ENCODE measurements at regions not wholly inside any gene's neighbourhood (a gene's known extent, or its start where the extent isn't known, plus 50 kb on each side); places are given as distances from the start of the nearest gene placed in this dataset.

- H3K36me3 ChIP-seq, result no peaks in the 10 kb centered on the region
- H3K4me3 ChIP-seq (ENCODE audit: low read depth in 1 of 2, low read length in 1 of 2), result no peak overlapping the region
- H3K27me3 ChIP-seq, result no peaks in the 10 kb centered on the region
- no peaks in the 10 kb centered on the region for H3K4me1 ChIP-seq (ENCODE audit: control insufficient read depth in 1 of 2, insufficient read depth in 1 of 2, low read depth in 1 of 2, low read length in 1 of 2)
- TF ChIP-seq CTCF (IDR thresholded peaks at IDR 0.05), result no peak
- H3K27ac ChIP-seq, result no peak overlapping the region
- no peaks in the 10 kb centered on the region for H3K9me3 ChIP-seq
Measured at GRCh38 chr6:4564801-4565271, 211.4 kb upstream of the CDYL start.

- Histone ChIP-seq H3K27ac (no peak overlapping the region), H3K27me3 (no peaks in the 10 kb centered on the region), H3K9me3 (no peaks in the 10 kb centered on the region), H3K4me3 (ENCODE audit: low read depth in 1 of 2, low read length in 1 of 2) (no peak overlapping the region), H3K36me3 (no peaks in the 10 kb centered on the region), H3K4me1 (ENCODE audit: control insufficient read depth in 1 of 2, insufficient read depth in 1 of 2, low read depth in 1 of 2, low read length in 1 of 2) (no peaks in the 10 kb centered on the region)
- no peak for TF ChIP-seq CTCF (IDR thresholded peaks at IDR 0.05)
Measured at GRCh38 chr6:4563877-4564276, 212.3 kb upstream of the CDYL start.

GRCh38 chr6:4563156-4563555 is 213.0 kb upstream of the CDYL start:
- no peak for TF ChIP-seq CTCF (IDR thresholded peaks at IDR 0.05)
- Histone ChIP-seq H3K9me3 (no peaks in the 10 kb centered on the region), H3K4me1 (ENCODE audit: control insufficient read depth in 1 of 2, insufficient read depth in 1 of 2, low read depth in 1 of 2, low read length in 1 of 2) (no peaks in the 10 kb centered on the region), H3K27me3 (no peaks in the 10 kb centered on the region), H3K27ac (no peak overlapping the region), H3K4me3 (ENCODE audit: low read depth in 1 of 2, low read length in 1 of 2) (no peak overlapping the region), H3K36me3 (no peaks in the 10 kb centered on the region)

- TF ChIP-seq CTCF (IDR thresholded peaks at IDR 0.05), result no peak
- Histone ChIP-seq H3K9me3 (no peaks in the 10 kb centered on the region), H3K36me3 (no peaks in the 10 kb centered on the region)
Measured at GRCh38 chr6:4561773-4562400, 214.3 kb upstream of the CDYL start.

GRCh38 chr6:4561078-4561435 is 215.1 kb upstream of the CDYL start:
- Histone ChIP-seq H3K9me3 (no peaks in the 10 kb centered on the region), H3K27ac (no peak overlapping the region), H3K4me3 (ENCODE audit: low read depth in 1 of 2, low read length in 1 of 2) (no peak overlapping the region), H3K36me3 (no peaks in the 10 kb centered on the region), H3K4me1 (ENCODE audit: control insufficient read depth in 1 of 2, insufficient read depth in 1 of 2, low read depth in 1 of 2, low read length in 1 of 2) (no peaks in the 10 kb centered on the region), H3K27me3 (no peaks in the 10 kb centered on the region)
- TF ChIP-seq CTCF (IDR thresholded peaks at IDR 0.05), result no peak

More at GRCh38 chr6:4561773-4562400, 214.3 kb upstream of the CDYL start:
- H3K4me1 ChIP-seq (ENCODE audit: control insufficient read depth in 1 of 2, insufficient read depth in 1 of 2, low read depth in 1 of 2, low read length in 1 of 2), result no peaks in the 10 kb centered on the region
- H3K4me3 ChIP-seq (ENCODE audit: low read depth in 1 of 2, low read length in 1 of 2), result no peak overlapping the region
- H3K27ac ChIP-seq, result no peak overlapping the region
- H3K27me3 ChIP-seq, result no peaks in the 10 kb centered on the region
